ENCODE measurements at regions not wholly inside any gene's neighbourhood (a gene's known extent, or its start where the extent isn't known, plus 50 kb on each side); places are given as distances from the start of the nearest gene placed in this dataset.
"Not testable (repeated sequence)": the region's sequence is repeated elsewhere in the genome, so short reads cannot be mapped to it uniquely, and the experiment has no call there.

- no peak for DNase-seq
Measured at GRCh38 chr13:44887515-44887914, 101.8 kb downstream of the NUFIP1 start.

- DNase-seq = no peak
Measured at GRCh38 chr13:44884076-44884729, 105.1 kb downstream of the NUFIP1 start.

DNA sequence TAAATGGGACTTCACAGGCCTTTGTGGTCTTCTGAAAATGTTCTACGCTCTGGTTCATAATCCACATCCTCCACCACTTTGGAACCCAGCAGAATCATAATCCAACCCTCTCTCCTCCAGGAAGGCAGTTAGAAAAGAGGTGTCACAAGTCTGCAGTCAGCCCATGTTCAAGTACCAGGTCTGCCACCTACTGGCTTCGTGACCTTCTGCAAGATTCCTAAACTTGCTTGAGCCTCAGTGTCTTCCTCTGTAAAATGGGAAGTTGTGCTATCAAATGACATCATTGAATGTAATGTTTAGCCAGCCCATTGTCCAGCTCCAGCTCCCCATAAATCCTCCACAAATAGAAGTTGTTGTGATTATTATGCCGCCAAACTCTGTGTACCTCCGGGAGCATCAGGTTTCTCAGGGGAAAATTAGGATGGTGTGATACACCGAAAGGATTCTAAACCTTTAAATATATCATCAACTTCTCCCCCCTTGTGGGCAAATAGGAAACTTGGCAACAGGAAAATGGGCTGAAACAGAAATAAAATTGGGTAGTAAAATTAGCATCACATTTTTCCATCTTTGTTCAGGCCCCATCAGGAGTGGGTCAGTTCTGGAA lies 109.7 kb downstream of the NUFIP1 start:
- no peak for DNase-seq

GRCh38 chr13:44876782-44877324 lies 112.4 kb downstream of the NUFIP1 start:
- no peak for DNase-seq

- DNase-seq = no peak
Measured at GRCh38 chr13:44874886-44875630, 114.2 kb downstream of the NUFIP1 start.

DNA sequence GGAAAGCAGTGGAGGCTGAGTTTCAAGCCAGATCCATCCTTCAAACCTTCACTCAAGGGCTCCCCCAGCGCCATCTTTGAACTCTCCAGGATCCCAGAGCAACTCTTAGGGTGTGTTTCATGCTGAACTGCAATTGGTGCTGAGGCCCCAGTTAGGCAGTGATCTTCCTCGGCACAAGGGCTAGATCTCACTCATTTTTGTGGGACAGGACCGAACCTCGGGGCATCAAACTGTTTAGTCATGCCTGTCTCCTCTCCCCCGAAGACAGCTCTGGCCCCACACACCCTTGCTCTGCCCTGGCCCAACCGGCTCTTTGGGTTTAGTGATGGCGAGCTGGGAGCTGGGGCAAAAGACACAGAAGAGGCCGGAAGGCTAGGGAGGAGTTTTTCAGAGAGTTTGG lies 115.1 kb downstream of the NUFIP1 start:
- no peak for DNase-seq

DNA sequence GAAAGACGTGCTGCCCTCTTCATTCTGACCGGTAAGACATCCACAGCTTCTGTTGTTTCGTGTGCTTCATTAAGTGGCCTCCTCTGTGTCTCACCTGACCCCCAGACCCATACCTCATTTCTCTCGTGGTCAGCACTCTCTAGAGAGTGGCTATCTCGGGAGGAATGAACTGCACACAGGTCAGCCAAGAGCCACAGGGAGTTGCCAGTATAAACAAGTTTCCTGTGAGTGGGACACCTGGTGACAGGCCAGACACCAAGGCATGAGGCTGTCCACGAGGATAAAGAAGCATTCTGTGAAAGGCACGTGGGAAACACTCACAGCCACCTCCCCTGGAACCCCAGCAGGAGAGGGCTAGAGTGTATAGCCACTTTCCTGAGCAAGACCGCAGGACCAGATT lies 115.8 kb downstream of the NUFIP1 start:
- no peak for DNase-seq

DNA sequence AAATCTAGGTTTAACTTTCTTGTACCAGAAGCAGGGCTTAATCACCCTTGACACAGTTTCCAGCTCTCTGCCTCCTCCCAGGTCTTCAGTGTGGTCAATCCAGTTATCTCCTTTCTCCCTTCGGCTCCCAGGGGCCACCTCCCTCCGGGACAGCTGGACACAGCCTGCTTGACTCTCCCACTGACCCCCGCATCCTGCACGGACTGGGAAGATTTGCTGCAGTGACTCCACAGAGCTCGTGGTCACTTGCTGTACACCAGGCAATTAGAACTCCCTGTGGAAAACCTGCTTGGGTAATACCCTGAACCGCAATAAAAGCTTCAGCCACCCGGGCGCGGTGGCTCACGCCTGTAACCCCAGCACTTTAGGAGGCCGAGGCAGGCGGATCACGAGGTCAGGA lies 116.5 kb downstream of the NUFIP1 start:
- no peak for DNase-seq

DNA sequence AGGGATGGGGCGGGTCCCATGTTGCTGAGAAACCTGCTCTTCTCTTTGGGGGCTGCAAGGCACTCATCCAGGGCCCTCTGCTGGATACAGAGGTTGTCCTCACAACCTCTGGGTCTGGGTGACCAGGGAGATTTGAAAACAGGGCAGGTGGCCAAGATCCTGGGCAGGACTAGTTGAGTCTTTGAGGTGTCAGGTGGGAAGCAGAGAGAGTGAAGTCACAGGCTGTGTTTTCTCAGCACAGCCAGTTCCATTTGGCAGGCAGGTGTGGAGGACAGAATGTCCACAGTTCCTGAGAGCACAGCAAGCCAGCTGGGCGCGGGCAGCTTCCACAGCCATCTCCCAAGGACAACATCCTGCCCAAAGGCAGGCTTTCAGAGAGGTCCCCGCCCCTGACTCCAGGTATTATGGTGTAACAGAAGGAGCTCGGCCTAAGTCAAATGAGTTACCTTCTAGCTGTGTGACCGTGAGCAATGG lies 118.8 kb downstream of the NUFIP1 start:
- DNase-seq = no peak

DNA sequence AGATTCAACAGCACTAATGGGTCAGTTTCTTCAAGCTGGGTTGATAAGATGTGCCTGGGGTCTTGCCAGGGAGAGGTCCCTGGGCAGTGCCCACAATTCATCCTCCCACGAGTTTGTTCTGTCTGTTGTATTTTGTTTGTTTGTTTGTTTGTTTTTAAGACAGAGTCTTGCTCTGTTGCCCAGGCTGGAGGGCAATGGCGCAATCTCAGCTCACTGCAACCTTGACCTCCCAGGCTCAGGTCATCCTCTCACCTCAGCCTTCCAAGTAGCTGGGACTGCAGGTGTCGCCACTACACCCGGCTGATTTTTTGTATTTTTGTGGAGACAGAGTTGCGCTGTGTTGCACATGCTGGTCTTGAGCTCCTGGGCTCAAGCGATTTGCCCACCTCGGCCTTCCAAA lies 120.1 kb downstream of the NUFIP1 start:
- DNase-seq = no peak

DNA sequence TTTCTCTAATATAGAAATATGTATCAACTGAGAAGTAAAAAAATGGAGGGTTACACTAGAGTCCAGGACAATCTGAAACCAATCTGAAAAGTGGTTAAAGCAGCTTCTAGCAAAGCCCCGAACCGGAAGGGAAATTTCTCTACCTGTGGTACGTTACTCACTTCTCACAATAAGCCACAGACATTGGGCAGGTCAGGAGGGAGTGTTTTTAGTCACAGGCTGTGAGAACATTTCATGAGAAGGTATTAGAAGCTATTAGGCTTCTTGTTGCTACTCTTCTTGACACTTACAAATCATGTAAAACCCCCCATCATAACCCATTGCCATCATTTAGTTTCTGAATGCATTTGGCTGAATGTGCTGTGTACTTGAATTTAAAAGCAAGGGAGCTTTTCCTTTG lies 120.9 kb downstream of the NUFIP1 start:
- no peak for DNase-seq

- DNase-seq = no peak
Measured at GRCh38 chr13:44867825-44868224, 121.4 kb downstream of the NUFIP1 start.

- no peak for DNase-seq
Measured at GRCh38 chr13:44866411-44866911, 122.8 kb downstream of the NUFIP1 start.

DNA sequence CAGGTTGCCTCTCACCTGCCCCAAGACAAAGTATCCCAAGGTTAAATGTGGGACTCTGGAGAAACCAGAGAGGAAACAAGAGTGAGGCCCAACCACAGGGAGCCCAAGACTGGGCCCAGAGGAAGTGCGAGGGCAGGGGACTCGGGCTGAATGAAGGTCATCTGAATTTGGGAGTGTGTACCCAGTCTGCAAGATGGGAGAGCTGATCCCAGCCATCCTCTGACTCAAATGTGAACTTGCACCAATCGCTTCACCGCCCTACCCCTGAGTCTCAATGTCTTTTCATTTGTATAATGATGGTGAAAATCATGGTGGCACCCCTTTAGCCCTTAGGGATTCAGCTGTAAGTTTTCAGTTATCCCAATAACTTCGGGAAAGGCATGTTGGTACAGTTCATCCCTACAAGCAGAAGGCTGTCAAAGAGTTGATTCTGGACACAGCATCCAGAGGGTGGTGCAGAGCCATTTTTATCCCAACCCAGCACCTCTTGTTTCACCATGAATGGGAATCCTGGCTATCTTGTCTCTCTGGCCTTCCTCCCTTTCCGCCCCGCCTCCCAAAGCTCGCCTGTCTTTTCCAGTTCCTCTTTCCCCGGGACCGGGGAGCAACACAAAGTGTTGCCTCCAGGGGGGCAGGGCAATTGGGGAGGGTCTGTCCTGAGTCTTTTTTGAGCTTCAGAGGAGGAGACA lies 123.4 kb downstream of the NUFIP1 start:
- DNase-seq = no peak

DNA sequence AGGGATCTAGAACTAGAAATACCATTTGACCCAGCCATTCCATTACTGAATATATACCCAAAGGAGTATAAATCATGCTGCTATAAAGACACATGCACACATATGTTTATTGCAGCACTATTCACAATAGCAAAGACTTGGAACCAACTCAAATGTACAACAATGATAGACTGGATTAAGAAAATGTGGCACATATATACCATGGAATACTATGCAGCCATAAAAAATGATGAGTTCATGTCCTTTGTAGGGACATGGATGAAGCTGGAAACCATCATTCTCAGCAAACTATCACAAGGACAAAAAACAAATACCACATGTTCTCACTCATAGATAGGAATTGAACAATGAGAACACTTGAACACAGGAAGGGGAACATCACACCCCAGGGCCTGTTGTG lies 125.6 kb downstream of the NUFIP1 start:
- not testable (repeated sequence) for DNase-seq

DNA sequence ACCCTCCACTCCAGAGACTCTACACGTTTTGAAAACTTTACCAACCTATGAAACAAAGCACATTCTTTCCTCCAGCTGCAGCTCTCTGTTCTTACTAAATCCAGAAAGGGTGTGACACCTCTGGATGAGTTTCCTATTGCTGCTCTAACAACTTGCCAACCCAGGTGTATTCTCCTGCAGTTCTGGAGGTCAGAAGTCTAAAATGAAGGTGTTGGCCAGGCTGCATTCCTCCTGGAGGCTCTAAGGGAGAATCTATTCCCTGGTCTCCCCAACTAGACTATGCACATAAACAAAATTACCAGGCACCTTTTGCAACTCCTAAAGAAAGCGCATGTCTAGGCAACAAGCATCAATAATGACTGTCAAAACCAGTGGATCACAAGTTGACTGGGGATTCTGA lies 128.8 kb downstream of the NUFIP1 start:
- no peak for DNase-seq

- no peak for DNase-seq
Measured at GRCh38 chr13:44857736-44858135, 131.5 kb downstream of the NUFIP1 start.

- no peak for DNase-seq
Measured at GRCh38 chr13:44857061-44857460, 132.2 kb downstream of the NUFIP1 start.

GRCh38 chr13:44855860-44856259 lies 133.4 kb downstream of the NUFIP1 start:
- no peak for DNase-seq

DNA sequence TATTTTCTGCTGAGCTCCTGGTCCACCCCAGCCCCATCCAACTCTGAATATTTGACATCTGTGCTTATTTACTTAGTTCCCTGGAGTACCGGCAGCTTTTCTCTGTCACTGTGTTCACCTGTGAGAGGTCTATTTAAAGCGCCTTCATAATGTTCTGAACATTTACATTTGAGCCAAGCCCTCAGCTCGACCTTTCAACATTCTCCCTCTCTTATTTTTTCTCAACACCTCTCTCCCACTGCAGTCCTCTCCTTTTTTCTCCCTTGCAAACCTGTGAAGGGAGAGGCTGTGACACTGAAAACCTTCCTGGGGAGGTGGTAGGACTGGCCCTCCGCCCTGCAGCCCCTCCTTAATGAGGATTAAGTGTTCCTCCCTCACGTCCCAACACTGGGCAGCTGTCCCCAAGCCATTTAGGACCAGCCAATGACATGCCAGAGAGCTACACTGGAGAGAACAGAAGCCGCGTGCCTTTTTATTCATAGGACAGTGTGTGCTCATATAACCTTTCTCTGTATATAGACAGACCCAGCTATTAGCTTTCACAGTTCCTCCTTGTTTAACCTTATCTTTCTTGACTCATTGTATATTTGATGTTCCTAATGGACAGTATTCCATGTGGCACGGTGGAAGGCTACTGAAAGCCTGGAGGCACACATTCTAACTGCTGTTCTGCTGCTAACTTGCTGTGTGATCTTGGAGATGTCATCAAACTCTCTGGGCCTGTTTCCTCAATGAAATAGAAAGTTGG lies 134.8 kb downstream of the NUFIP1 start:
- no peak for DNase-seq

GRCh38 chr13:44853641-44854040 lies 135.6 kb downstream of the NUFIP1 start:
- no peak for DNase-seq

Data from activated CD8-positive, alpha-beta memory T cell treated with anti-CD3 and anti-CD28 coated beads for 24 hours (primary cell).